ENCODE measurements at regions not wholly inside any gene's neighbourhood (a gene's known extent, or its start where the extent isn't known, plus 50 kb on each side); places are given as distances from the start of the nearest gene placed in this dataset.

- Histone ChIP-seq H3K27ac (ENCODE audit: low read depth, low read length) (no peak overlapping the region), H3K36me3 (ENCODE audit: control insufficient read depth in 5 of 5, insufficient read depth in 5 of 5, low read length in 5 of 5) (no peaks in the 10 kb centered on the region), H3K27me3 (ENCODE audit: control insufficient read depth in 5 of 5, insufficient read depth in 4 of 5, low read length in 5 of 5) (peaks cover 0 to 18% (median 7%) of the 10 kb centered on the region in 5 donors), H3K9me3 (ENCODE audit: control insufficient read depth in 5 of 5, low read length in 5 of 5) (no peaks in the 10 kb centered on the region), H3K4me1 (ENCODE audit: control insufficient read depth in 5 of 5, insufficient read depth in 5 of 5, low read length in 5 of 5) (peaks cover 0 to 25% (median 16%) of the 10 kb centered on the region in 5 donors), H3K9ac (ENCODE audit: low read length in 5 of 5) (no peak overlapping the region), H3K4me3 (ENCODE audit: low read depth in 1 of 5, low read length in 5 of 5) (no peak overlapping the region)
These were observed 364.8 kb upstream of the ESRRG start for GRCh38 chr1:217088011-217088410.

GRCh38 chr1:217079584-217079983 is 356.4 kb upstream of the ESRRG start:
- Histone ChIP-seq H3K27me3 (ENCODE audit: control insufficient read depth in 5 of 5, insufficient read depth in 4 of 5, low read length in 5 of 5) (no peaks in the 10 kb centered on the region), H3K9ac (ENCODE audit: low read length in 5 of 5) (no peak overlapping the region), H3K9me3 (ENCODE audit: control insufficient read depth in 5 of 5, low read length in 5 of 5) (no peaks in the 10 kb centered on the region), H3K4me1 (ENCODE audit: control insufficient read depth in 5 of 5, insufficient read depth in 5 of 5, low read length in 5 of 5) (peaks cover 0 to 8% (median 0%) of the 10 kb centered on the region in 5 donors), H3K4me3 (ENCODE audit: low read depth in 1 of 5, low read length in 5 of 5) (no peak overlapping the region), H3K27ac (ENCODE audit: low read depth, low read length) (no peak overlapping the region), H3K36me3 (ENCODE audit: control insufficient read depth in 5 of 5, insufficient read depth in 5 of 5, low read length in 5 of 5) (no peaks in the 10 kb centered on the region)

- Histone ChIP-seq H3K4me3 (ENCODE audit: low read depth in 1 of 5, low read length in 5 of 5) (no peak overlapping the region), H3K27ac (ENCODE audit: low read depth, low read length) (no peak overlapping the region), H3K36me3 (ENCODE audit: control insufficient read depth in 5 of 5, insufficient read depth in 5 of 5, low read length in 5 of 5) (no peaks in the 10 kb centered on the region), H3K27me3 (ENCODE audit: control insufficient read depth in 5 of 5, insufficient read depth in 4 of 5, low read length in 5 of 5) (no peaks in the 10 kb centered on the region), H3K4me1 (ENCODE audit: control insufficient read depth in 5 of 5, insufficient read depth in 5 of 5, low read length in 5 of 5) (peaks cover 0 to 8% (median 0%) of the 10 kb centered on the region in 5 donors), H3K9me3 (ENCODE audit: control insufficient read depth in 5 of 5, low read length in 5 of 5) (no peaks in the 10 kb centered on the region), H3K9ac (ENCODE audit: low read length in 5 of 5) (no peak overlapping the region)
These were observed 355.7 kb upstream of the ESRRG start for GRCh38 chr1:217078959-217079358.

GRCh38 chr1:217078078-217078690 is 355.0 kb upstream of the ESRRG start:
- Histone ChIP-seq H3K9ac (ENCODE audit: low read length in 5 of 5) (no peak overlapping the region), H3K9me3 (ENCODE audit: control insufficient read depth in 5 of 5, low read length in 5 of 5) (no peaks in the 10 kb centered on the region), H3K4me3 (ENCODE audit: low read depth in 1 of 5, low read length in 5 of 5) (peak overlapping the region in 1 of 5 donors; percentile 4), H3K27me3 (ENCODE audit: control insufficient read depth in 5 of 5, insufficient read depth in 4 of 5, low read length in 5 of 5) (no peaks in the 10 kb centered on the region), H3K4me1 (ENCODE audit: control insufficient read depth in 5 of 5, insufficient read depth in 5 of 5, low read length in 5 of 5) (peaks cover 0 to 8% (median 0%) of the 10 kb centered on the region in 5 donors), H3K27ac (ENCODE audit: low read depth, low read length) (no peak overlapping the region), H3K36me3 (ENCODE audit: control insufficient read depth in 5 of 5, insufficient read depth in 5 of 5, low read length in 5 of 5) (no peaks in the 10 kb centered on the region)

GRCh38 chr1:217077426-217077825 is 354.2 kb upstream of the ESRRG start:
- H3K27me3 ChIP-seq (ENCODE audit: control insufficient read depth in 5 of 5, insufficient read depth in 4 of 5, low read length in 5 of 5), result no peaks in the 10 kb centered on the region
- H3K4me3 ChIP-seq (ENCODE audit: low read depth in 1 of 5, low read length in 5 of 5), result peak overlapping the region in 1 of 5 donors; percentile 4
- H3K27ac ChIP-seq (ENCODE audit: low read depth, low read length), result no peak overlapping the region
- no peaks in the 10 kb centered on the region for H3K36me3 ChIP-seq (ENCODE audit: control insufficient read depth in 5 of 5, insufficient read depth in 5 of 5, low read length in 5 of 5)
- no peak overlapping the region for H3K9ac ChIP-seq (ENCODE audit: low read length in 5 of 5)
- H3K4me1 ChIP-seq (ENCODE audit: control insufficient read depth in 5 of 5, insufficient read depth in 5 of 5, low read length in 5 of 5), result peaks cover 0 to 11% (median 0%) of the 10 kb centered on the region in 5 donors
- no peaks in the 10 kb centered on the region for H3K9me3 ChIP-seq (ENCODE audit: control insufficient read depth in 5 of 5, low read length in 5 of 5)

DNA sequence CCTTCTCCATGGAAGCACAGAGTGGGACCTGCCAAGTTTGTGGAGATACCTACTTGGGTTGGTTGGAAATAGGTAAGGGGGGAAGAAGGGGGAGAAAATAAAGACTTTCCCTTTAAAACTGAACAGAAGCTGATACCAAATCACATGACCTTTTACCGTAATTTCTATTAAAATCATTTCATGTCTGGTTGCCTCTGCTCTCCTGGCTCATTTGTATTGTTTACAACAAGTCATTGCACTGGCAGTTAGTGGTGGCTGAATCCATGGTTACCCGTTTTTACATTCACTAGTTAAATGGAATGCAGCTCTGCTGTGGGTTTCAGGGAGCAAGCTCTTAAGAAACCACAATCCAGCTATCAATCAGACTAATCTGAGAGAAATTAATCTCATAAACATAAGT is 353.7 kb upstream of the ESRRG start:
- H3K4me1 ChIP-seq (ENCODE audit: control insufficient read depth in 5 of 5, insufficient read depth in 5 of 5, low read length in 5 of 5), result peaks cover 0 to 11% (median 0%) of the 10 kb centered on the region in 5 donors
- no peaks in the 10 kb centered on the region for H3K27me3 ChIP-seq (ENCODE audit: control insufficient read depth in 5 of 5, insufficient read depth in 4 of 5, low read length in 5 of 5)
- H3K36me3 ChIP-seq (ENCODE audit: control insufficient read depth in 5 of 5, insufficient read depth in 5 of 5, low read length in 5 of 5), result no peaks in the 10 kb centered on the region
- H3K4me3 ChIP-seq (ENCODE audit: low read depth in 1 of 5, low read length in 5 of 5), result no peak overlapping the region
- H3K9me3 ChIP-seq (ENCODE audit: control insufficient read depth in 5 of 5, low read length in 5 of 5), result no peaks in the 10 kb centered on the region
- no peak overlapping the region for H3K27ac ChIP-seq (ENCODE audit: low read depth, low read length)
- no peak overlapping the region for H3K9ac ChIP-seq (ENCODE audit: low read length in 5 of 5)

DNA sequence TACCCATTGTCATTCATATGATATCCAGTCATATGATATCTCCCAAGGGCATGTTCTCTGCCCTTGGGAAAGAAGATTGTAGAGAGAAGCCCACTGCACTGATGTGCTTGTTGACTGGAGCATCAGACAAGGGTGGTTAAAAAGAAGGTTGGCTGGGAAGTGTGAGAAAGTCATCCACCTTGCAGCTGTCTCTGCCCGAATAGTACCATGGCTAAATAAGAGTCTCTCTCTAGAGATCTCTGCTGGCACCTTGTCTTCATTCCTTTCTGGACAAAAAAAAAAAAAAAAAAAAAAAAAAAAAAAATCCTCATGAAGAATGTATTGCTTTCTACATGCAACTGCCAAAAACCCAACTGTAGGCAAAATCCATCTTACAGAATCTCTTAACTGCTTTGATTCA is 349.7 kb upstream of the ESRRG start:
- peaks cover 0 to 5% (median 0%) of the 10 kb centered on the region in 5 donors for H3K4me1 ChIP-seq (ENCODE audit: control insufficient read depth in 5 of 5, insufficient read depth in 5 of 5, low read length in 5 of 5)
- H3K36me3 ChIP-seq (ENCODE audit: control insufficient read depth in 5 of 5, insufficient read depth in 5 of 5, low read length in 5 of 5), result no peaks in the 10 kb centered on the region
- no peak overlapping the region for H3K9ac ChIP-seq (ENCODE audit: low read length in 5 of 5)
- H3K9me3 ChIP-seq (ENCODE audit: control insufficient read depth in 5 of 5, low read length in 5 of 5), result no peaks in the 10 kb centered on the region
- no peak overlapping the region for H3K27ac ChIP-seq (ENCODE audit: low read depth, low read length)
- H3K4me3 ChIP-seq (ENCODE audit: low read depth in 1 of 5, low read length in 5 of 5), result no peak overlapping the region
- no peaks in the 10 kb centered on the region for H3K27me3 ChIP-seq (ENCODE audit: control insufficient read depth in 5 of 5, insufficient read depth in 4 of 5, low read length in 5 of 5)

DNA sequence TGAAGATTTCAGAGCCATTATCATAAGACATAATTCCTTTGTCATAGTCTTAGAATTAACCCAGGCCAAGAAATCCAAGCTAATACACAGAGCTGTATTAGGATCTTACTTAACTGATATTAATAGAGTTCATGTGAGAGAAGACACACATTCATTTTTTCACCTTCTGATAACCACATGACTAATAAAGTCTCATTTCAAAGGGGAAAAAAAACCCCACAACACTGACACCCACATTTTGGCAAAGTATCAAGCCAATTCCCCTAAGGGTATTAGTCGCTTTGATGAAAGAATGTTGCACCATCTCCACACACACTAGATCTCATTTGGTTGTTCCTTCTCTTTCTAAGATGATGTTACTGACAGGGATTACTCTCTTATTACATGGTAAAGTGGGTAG is 344.4 kb upstream of the ESRRG start:
- no peaks in the 10 kb centered on the region for H3K4me1 ChIP-seq (ENCODE audit: control insufficient read depth in 5 of 5, insufficient read depth in 5 of 5, low read length in 5 of 5)
- H3K27me3 ChIP-seq (ENCODE audit: control insufficient read depth in 5 of 5, insufficient read depth in 4 of 5, low read length in 5 of 5), result no peaks in the 10 kb centered on the region
- H3K9ac ChIP-seq (ENCODE audit: low read length in 5 of 5), result no peak overlapping the region
- no peaks in the 10 kb centered on the region for H3K9me3 ChIP-seq (ENCODE audit: control insufficient read depth in 5 of 5, low read length in 5 of 5)
- no peaks in the 10 kb centered on the region for H3K36me3 ChIP-seq (ENCODE audit: control insufficient read depth in 5 of 5, insufficient read depth in 5 of 5, low read length in 5 of 5)
- H3K4me3 ChIP-seq (ENCODE audit: low read depth in 1 of 5, low read length in 5 of 5), result no peak overlapping the region
- no peak overlapping the region for H3K27ac ChIP-seq (ENCODE audit: low read depth, low read length)

GRCh38 chr1:217066794-217067193 is 343.6 kb upstream of the ESRRG start:
- Histone ChIP-seq H3K36me3 (ENCODE audit: control insufficient read depth in 5 of 5, insufficient read depth in 5 of 5, low read length in 5 of 5) (no peaks in the 10 kb centered on the region), H3K9me3 (ENCODE audit: control insufficient read depth in 5 of 5, low read length in 5 of 5) (no peaks in the 10 kb centered on the region), H3K27ac (ENCODE audit: low read depth, low read length) (no peak overlapping the region), H3K27me3 (ENCODE audit: control insufficient read depth in 5 of 5, insufficient read depth in 4 of 5, low read length in 5 of 5) (no peaks in the 10 kb centered on the region), H3K9ac (ENCODE audit: low read length in 5 of 5) (no peak overlapping the region), H3K4me1 (ENCODE audit: control insufficient read depth in 5 of 5, insufficient read depth in 5 of 5, low read length in 5 of 5) (no peaks in the 10 kb centered on the region), H3K4me3 (ENCODE audit: low read depth in 1 of 5, low read length in 5 of 5) (no peak overlapping the region)

- Histone ChIP-seq H3K4me1 (ENCODE audit: control insufficient read depth in 5 of 5, insufficient read depth in 5 of 5, low read length in 5 of 5) (no peaks in the 10 kb centered on the region), H3K9ac (ENCODE audit: low read length in 5 of 5) (no peak overlapping the region), H3K9me3 (ENCODE audit: control insufficient read depth in 5 of 5, low read length in 5 of 5) (no peaks in the 10 kb centered on the region), H3K27me3 (ENCODE audit: control insufficient read depth in 5 of 5, insufficient read depth in 4 of 5, low read length in 5 of 5) (no peaks in the 10 kb centered on the region), H3K36me3 (ENCODE audit: control insufficient read depth in 5 of 5, insufficient read depth in 5 of 5, low read length in 5 of 5) (no peaks in the 10 kb centered on the region), H3K27ac (ENCODE audit: low read depth, low read length) (no peak overlapping the region), H3K4me3 (ENCODE audit: low read depth in 1 of 5, low read length in 5 of 5) (no peak overlapping the region)
These were observed 340.1 kb upstream of the ESRRG start for GRCh38 chr1:217063172-217063908.
